GM19240 (cell line): ENCODE measurements at regions not wholly inside any gene's neighbourhood (a gene's known extent, or its start where the extent isn't known, plus 50 kb on each side); places are given as distances from the start of the nearest gene placed in this dataset.

Source experiments
- DNase-seq: peaks from one replicate; pipeline ENCODE4 v3.0.0; 2011; ENCODE audit warnings: low spot score; ENCODE audit not compliant: insufficient read length

DNA sequence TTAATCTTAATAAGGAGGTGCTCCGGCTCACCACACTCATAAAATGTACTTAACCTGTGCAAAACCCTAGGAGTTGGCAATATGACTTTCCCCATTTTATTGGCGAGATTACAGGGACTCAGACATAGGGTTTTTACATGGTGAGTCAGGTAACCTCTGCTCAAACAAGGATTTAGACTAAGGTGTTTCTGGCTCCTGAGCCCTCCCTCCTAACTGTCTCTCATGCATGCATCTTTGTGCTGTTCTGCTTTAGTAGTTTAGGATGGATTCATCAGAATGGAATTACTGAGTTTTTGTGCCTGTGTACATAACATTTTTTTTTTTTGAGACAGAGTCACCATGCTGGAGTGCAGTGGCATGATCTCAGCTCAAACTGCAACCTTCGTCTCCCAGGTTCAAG lies 993.3 kb upstream of the TMEM132C start:
- no peak for DNase-seq

- no peak for DNase-seq
Measured at GRCh38 chr12:127275416-127275815, 991.6 kb upstream of the TMEM132C start.

GRCh38 chr12:127277882-127278281 lies 989.1 kb upstream of the TMEM132C start:
- DNase-seq, result no peak

DNA sequence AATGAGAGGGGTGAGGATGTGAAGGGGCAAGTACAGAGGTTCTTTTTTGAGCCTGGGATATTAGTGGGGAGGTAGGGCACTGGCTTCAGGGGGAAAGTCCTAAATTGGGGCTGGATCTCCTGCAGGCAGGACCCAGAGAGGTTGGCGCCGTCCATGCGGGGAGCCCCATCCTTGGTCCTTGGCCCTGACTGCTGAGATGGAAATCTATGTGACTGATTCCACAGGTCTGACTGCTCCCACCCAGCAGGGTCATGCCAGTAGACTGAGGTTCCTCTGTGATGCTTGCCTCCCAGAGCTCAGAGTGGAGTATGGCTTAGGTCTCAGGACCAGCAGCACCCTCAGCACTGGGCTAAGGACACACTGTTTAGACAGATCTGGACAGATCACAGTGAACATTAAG lies 988.6 kb upstream of the TMEM132C start:
- no peak for DNase-seq

DNA sequence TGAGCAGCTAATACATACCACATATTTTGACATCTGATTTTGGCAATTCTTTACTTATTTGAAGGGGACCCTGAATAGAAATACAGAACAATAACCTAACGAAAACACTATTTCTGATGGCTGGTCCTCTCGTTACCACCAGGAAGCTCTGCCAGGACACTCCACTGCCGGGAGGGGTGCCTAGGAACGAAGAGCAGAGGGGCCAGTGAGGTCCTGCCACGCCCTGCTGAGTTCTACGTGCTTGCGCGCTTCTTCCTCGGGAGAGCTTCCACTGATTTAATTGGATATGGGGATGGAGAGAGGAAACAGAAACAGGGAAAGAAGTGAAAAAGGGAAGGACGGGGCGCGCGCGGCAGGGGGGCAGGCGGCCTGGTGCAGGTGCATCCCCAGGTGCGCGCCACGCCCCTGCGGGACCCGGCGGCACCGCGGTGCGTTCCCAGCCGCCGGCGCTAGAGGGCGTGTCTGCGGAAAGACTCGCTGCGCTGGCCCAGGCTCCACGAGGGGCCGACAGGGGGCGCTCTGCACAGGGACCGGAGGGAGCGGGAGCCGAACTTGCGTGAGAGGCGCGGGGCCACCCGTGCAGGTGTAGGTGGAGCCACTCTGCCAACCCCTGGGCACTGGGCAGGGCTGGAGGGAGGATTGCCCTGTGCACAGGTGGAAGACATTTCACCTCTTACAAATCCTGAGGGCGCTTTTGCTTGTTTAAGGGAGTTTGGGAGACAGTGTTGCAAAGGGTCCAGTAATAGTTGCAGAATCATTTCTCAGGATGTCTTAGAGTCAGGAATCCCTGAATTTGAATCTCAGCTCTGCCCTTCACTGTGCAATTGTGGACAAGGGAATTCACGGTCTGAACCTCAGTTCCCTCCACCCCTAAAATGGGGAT lies 986.3 kb upstream of the TMEM132C start:
- DNase-seq, result no peak

DNA sequence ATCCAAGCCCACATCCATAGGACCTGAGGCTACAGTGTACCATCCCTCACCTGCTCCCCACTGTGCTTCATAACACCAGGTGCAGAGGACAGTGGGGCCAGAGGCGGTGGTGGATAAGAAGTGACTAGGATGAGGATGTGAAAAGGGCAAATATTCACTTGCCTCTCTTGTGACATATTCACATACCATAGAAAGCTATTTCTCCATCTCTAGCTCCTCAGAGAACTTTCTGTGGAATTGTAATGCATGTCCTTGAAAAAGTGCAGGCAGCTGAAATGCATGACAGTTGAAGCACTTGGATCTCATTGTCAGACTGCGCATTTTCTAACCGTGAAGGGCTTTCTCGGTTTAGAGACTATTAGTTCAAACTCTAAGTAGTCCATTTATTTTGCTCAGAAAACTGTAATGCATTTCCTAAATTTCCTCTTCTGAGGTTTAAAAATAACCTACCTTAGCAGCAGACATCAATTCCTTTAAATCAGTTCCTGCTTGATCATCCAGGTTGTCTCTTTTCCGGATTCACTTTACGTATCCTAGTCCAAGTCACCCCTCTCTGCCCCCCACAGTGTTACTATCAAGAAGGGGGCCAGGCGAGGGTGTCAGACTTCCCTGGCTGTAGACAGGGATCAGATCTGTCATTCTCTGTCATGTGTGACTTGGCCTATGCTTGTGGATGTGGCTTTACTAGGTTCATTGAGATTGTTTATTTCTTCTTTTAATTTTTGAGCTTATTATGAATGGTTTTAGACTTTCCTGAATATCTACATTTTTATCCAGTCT lies 984.0 kb upstream of the TMEM132C start:
- DNase-seq, result no peak

- no peak for DNase-seq
Measured at GRCh38 chr12:127284021-127284420, 982.9 kb upstream of the TMEM132C start.

GRCh38 chr12:127284870-127285431 lies 982.0 kb upstream of the TMEM132C start:
- DNase-seq, result no peak

GRCh38 chr12:127286281-127286680 lies 980.7 kb upstream of the TMEM132C start:
- no peak for DNase-seq

DNA sequence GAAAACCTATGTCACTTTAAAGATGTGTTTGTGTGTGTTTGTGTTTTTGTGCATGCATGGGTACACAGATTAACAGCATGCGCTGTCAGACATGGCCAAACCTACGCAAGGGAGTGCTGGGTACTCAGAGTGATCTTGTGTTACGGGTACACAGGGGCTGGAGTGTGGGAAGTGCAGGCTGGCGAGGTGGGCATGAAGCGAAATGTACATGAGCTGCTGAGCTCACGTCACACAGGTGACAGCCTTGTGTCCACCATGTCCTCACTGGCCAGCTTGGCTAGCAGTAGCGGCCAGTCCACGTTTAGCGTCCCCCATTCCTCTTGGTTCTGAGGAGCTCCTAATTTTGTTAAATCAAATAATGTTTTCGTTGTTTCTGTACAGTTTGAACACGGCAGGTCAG lies 979.7 kb upstream of the TMEM132C start:
- DNase-seq, result no peak

- no peak for DNase-seq
Measured at GRCh38 chr12:127290251-127290650, 976.7 kb upstream of the TMEM132C start.

- no peak for DNase-seq
Measured at GRCh38 chr12:127292736-127293135, 974.2 kb upstream of the TMEM132C start.

DNA sequence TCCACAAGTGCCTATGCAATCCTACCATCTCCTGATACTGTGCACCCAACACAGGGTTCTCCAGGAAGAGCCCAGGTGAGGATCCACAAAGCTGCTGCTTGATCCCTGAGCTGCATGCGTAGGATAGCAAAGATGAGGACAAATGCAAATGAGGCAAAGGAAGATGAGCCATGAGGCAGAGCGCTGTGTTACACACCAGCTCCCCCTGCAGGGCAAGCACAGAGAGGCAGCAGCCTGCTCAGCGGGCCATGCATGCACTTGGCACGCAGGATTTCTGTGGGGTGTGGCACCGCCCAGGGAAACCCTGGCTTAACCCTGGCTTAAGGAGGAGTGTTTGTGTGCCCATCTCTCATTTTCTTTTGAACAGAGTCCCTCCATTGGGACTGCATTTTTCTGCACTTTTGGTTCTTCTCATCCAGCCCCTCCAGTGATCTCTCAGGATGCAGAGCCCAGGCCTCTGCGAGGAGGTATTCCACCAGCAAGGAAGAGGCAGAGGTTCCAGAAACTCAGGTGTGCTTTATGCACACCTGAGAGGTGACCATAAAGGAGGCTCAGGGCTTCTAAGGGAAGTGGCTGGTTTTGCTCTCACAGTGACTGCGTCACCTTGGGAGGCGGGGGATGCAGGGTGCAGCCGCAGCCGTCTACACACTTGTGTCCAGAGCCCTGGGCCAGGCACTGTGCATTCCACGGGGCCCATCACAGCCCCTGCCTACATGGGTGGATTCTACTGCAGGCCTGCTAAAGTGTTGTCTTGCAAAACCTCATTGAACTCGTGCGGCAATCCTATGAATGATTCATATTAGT lies 973.3 kb upstream of the TMEM132C start:
- DNase-seq, result no peak

GRCh38 chr12:127294651-127295210 lies 972.2 kb upstream of the TMEM132C start:
- no peak for DNase-seq

- DNase-seq, result no peak
Measured at GRCh38 chr12:127295630-127296029, 971.3 kb upstream of the TMEM132C start.

GRCh38 chr12:127296591-127296990 lies 970.4 kb upstream of the TMEM132C start:
- no peak for DNase-seq

DNA sequence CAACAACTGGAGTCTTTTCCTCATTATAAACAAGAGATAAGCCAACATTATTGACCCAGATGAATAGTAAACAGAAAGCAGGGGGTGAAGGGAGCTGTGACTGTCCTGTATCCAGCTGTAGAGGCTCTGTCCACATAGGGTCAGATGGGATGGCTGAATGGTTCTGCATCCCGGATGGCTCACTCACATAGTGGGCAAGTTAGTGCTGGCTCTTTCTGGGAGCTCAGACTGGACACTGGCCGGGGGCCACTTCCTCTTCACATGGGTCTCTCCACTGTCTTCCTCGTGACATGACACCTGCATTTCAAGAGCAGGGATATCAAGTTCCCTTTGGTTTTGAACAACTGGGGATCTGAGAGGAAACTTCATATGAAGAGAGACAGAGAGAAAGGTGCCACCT lies 969.6 kb upstream of the TMEM132C start:
- no peak for DNase-seq

DNA sequence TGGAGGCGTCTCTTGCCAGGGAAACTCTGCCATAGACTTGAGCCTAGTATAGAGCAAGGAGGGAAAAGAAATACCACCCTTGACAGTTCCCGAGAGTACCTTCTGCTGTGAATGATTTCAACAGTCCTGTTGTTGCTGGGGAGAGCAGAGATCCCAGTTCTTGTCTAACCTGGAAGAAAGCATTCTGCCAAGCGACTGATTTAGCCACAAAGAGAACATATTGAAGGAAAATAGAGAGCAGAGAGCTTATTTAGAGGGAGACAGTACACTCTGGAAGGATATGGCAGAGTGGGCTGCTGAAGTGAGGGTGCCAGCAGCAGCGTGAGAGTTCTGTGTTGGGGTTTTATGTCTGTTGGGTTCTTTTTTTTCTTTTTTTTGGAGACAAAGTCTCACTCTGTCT lies 966.9 kb upstream of the TMEM132C start:
- DNase-seq, result no peak

- no peak for DNase-seq
Measured at GRCh38 chr12:127300753-127301152, 966.2 kb upstream of the TMEM132C start.

- no peak for DNase-seq
Measured at GRCh38 chr12:127301876-127302275, 965.1 kb upstream of the TMEM132C start.
